Activated CD8-positive, alpha-beta memory T cell treated with anti-CD3 and anti-CD28 coated beads, Interleukin-2, amount 50 U/mL, for 1 hour (primary cell): ENCODE measurements at regions not wholly inside any gene's neighbourhood (a gene's known extent, or its start where the extent isn't known, plus 50 kb on each side); places are given as distances from the start of the nearest gene placed in this dataset.

Experiments used
- DNase-seq: peaks from one replicate; pipeline ENCODE4 v3.0.0-alpha.2; 2020; ENCODE audit errors: extremely low read depth

GRCh38 chr1:59085101-59085500 is 211.8 kb upstream of the FGGY start:
- no peak for DNase-seq

DNA sequence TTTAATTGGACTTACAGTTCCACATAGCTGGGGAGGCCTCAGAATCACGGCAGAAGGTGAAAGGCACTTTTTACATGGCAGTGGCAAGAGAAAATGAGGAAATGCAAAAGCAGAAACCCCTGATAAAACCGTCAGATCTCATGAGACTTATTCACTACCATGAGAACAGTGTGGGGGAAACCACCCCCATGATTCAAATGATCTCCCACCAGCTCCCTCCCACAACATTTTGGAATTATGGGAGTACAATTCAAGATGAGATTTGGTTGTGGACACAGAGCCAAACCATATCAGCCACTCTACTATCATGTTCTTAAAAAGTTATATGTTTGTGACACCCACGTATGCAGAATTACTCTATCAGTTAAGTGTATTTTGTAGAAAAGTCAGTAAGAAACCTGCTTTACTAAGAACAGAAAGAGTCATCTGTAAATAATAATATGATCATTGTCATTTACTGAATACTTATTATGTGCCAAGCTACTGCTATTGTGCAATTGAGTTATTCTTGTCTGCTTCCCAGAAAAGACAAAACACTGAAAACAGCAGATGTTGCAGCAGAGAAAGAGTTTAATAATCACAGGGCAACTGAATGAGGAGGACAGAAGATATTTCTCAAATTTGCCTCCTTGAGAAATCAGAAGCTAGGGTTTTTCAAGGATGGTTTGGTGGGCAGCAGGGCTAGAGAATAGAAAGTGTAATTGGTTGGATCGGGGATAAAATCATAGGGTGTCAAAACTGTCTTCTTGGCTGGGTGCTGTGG is 207.7 kb upstream of the FGGY start:
- DNase-seq = no peak

GRCh38 chr1:59089922-59090457 is 206.9 kb upstream of the FGGY start:
- DNase-seq = no peak

- no peak for DNase-seq
Measured at GRCh38 chr1:59092126-59092525, 204.8 kb upstream of the FGGY start.

DNA sequence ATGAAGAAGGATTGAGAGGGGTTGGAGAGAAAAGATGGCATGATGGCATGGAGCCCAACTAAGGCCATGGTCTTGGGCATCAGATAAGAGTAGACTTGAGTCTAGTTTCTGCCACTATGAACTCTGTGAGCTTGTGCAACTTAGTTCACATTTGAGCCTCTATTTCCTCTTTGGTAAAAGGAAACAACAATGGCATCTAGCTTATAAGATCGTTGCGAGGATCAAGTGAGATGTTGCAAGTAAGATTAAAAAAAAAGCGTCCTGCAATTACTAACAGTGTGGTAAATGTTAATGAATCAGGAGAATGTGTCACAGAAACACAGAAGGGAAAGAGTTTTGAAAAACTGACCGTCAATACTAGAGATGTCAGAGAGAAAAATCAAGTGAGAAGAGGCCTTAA is 202.9 kb upstream of the FGGY start:
- no peak for DNase-seq

DNA sequence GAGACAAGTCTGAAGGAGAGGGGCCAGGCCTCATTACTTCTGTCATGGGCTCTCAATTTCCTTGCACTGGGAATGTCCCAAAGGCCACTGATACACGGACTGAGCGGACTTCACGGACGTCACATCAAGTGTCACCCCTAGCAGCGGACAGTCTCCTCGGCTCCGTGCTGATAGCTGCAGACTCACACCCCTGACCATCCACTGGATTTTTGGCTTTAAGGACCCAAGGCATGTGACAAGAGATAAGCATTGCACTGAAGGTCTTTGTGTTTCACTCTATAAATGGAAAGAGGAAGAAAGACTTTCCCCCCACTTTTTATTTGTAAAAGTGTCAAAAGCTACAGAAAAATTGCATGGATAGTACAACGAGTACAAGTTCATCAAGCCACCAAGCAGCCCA is 200.4 kb upstream of the FGGY start:
- no peak for DNase-seq

- no peak for DNase-seq
Measured at GRCh38 chr1:59098655-59099054, 198.2 kb upstream of the FGGY start.

- DNase-seq = no peak
Measured at GRCh38 chr1:59100708-59101374, 196.1 kb upstream of the FGGY start.

GRCh38 chr1:59101518-59101917 is 195.4 kb upstream of the FGGY start:
- no peak for DNase-seq

DNA sequence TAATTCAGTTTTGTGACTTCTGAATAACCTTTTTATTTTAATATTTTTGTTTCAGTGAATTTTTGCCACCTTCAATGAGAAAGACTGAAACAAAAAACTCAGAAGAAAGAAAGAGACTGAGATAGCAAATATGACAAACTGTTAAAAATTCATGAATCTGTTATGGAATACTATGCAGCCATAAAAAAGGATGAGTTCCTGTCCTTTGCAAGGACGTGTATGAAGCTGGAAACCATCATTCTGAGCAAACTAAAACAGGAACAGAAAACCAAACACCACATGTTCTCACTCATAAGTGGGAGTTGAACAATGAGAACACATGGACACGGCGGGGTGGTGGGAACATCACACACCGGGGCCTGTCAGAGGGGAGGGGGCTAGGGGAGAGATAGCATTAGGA is 193.4 kb upstream of the FGGY start:
- DNase-seq = no peak

DNA sequence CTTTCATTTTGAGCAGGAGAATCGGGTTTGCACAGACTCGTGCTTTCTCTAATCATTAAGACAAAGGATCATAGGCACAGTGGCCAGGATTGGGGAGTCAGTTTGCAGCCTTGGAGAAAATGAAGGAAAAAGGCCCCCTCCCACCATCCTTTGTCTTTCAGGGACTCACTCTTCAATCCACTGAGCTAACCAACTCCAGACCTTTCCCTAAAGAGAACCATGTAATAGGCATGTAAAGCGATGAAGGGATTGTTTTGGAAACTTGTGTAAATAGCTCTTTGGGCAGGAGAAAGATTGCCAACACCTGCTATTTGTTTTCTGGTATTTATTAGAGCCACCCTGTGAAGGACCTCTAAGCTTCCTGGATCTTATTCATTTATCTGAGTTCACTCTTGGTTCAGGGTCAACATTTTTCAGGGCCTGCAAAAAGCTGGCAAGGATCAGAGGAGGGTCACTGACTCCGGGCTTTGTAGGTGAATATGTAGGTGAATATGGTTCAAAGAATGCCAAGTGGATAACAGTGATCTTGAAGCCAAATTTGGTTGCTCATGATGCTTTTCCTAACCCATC is 192.6 kb upstream of the FGGY start:
- DNase-seq = no peak

GRCh38 chr1:59105548-59106507 is 191.1 kb upstream of the FGGY start:
- DNase-seq = no peak

DNA sequence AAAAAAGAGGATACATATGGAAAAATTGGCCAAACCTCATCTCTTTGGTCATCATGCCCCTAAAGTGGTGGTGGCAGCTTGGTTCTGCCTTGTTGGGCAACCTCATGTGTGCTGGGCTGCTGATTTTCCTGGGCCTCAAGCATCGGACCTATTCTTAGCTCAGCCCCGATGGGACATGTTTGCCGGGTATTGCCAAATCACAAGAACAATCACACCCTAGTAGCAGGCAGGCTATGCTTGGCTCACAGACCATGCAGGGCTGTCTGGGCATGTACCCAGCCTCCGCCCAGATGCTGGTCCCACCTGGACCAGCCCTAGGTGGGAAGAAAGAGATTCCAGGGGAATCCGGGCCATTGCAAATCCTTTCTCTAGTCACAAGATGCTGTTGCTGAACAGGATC is 189.4 kb upstream of the FGGY start:
- no peak for DNase-seq

DNA sequence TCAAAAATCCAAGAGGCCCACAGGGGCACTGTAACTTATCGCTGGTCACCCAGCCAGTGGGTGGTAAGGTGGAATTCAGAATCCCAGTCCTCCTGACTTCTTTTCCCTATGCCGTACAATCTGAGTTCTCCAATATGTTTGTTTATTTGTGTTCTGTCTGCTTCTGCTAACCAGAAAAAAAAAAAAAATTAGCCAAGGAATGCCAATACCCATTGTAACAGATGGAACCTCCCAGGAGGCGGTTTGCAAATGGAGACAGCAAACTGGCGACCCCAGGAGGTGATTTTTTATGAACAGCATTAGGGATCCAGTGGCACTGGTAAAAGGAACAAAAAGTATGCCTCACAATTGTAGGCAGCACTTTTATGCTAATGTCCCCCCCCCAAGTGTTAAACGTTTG is 189.0 kb upstream of the FGGY start:
- no peak for DNase-seq

DNA sequence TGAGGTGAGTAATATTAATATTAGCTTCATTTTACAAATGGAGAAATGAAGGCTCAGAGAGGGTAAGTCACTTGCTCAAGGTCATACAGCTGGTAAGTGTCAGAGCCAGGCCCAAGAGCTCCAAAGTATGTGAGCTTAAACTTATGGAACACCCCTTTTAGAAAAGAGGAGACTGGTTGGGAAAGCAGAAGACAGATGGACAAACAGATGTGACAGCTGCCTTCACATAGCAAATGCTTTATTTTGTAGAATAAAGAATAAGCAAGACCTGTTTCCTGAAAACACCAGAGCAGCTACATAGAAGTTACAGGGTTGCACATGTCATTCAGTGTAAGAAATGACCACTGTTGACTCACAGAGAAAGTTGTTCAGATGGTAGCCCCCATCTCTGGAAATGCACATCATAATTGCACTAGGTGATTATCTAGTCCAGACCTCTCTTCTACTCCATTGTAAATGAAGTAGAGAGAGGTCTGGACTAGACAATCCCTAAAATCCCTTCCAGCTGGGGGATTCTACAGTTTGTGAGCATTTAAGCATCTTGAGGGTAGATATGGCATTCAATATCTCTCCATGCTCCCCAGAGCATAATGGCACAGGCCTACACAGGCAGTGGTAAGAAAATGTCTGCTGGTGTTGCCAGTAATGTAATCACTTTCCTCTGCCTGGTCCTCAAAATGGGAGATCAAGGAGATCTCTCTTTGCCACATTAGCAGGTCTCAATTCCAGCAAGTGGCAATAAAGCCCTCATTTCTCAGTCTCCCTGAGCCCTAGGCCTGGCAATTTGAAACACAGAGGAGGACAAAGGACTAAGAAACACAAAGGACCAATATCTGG is 188.2 kb upstream of the FGGY start:
- DNase-seq = no peak

DNA sequence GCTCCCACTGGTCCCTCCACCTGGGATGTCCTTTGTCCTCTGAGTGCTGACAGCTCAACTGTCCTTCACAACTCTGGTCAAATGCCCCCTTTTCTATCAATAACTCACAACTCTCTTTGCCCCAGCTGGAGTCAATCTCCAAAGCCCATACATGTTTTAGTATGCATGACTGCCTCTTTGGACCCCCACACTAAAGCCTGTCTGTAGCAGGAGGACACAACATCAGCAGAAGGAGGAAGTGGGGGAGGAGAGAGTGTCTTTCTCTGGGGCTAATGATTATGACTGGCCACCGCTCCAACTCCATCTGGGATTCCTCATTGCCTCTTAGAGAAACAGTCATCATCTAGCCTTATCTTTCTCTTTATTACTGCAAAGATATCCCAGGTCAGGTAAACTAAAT is 186.6 kb upstream of the FGGY start:
- DNase-seq = no peak

DNA sequence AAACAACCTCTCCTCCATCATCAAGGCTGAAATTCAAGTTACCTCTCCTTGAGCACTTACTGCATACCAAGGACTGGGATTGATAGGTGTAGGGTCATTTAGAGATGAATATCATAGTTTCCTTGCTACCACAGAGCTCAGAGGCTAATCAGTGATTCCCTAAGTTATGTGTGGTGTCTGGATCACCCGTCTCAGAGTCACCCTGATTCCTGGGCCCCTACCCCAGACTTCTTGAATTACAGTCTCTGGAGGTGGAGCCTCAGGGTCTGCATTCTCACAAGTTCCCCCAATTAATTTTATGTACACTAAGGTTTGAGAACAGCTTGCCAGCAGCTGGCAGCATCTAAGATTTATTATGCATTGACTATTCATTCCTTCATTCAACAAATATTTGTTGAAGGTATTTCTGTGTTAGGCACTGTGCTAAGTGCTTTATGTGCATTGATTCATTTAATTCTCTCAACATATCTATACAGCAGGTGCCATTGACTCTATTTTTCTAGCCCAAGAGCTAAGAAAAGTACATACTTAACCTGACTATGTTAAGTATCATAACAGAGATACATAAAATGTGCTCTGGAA is 182.9 kb upstream of the FGGY start:
- no peak for DNase-seq

DNA sequence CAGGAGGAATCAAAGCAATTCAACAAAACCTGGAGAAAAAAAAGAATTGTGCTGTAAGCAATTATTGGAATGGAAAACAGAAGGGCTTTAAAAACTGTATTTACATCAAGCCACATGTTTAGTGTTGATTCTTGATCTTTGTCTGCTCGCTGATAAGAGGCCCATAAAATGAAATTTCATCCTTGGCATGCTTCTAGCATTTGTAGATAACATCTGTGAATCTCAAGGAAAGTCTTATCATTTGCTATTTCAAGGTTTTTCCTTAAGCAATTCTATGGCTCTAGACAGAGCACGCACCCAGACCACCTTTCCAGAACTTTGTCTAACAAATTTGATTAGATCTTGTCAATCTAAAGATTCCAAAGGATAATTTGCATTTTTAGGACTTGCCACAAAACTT is 181.0 kb upstream of the FGGY start:
- no peak for DNase-seq

DNA sequence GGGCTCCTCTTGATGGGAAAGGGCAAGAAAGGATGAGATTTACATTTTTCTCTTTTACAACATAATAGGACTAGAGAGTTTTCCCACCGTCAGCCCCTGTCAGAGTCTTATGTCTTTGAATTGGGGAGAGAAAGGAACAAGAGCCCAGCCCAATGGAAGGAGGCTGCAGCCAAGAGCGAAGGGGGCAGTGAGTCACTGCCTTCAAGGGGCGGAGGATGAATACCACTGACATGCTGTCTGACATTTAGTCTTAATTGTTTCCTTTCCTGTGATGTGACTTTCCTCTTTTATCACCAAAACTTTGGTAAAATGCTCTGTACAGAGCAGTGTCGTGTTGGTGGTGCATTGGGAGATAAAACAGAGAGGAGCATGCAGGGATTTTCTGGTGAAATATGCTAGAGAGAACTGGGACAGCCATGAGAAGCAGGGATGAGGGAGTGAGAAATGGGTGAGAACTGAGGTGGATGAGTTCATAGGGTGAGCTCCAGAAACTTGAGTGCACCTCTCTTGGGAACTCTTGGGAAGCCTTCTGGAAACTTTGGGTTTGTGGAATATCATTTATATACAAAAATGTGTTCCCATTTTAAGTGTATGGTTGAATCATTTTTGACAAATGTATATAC is 179.9 kb upstream of the FGGY start:
- no peak for DNase-seq

- DNase-seq = no peak
Measured at GRCh38 chr1:59122527-59122926, 174.4 kb upstream of the FGGY start.
